ENCODE measurements at regions not wholly inside any gene's neighbourhood (a gene's known extent, or its start where the extent isn't known, plus 50 kb on each side); places are given as distances from the start of the nearest gene placed in this dataset.

DNA sequence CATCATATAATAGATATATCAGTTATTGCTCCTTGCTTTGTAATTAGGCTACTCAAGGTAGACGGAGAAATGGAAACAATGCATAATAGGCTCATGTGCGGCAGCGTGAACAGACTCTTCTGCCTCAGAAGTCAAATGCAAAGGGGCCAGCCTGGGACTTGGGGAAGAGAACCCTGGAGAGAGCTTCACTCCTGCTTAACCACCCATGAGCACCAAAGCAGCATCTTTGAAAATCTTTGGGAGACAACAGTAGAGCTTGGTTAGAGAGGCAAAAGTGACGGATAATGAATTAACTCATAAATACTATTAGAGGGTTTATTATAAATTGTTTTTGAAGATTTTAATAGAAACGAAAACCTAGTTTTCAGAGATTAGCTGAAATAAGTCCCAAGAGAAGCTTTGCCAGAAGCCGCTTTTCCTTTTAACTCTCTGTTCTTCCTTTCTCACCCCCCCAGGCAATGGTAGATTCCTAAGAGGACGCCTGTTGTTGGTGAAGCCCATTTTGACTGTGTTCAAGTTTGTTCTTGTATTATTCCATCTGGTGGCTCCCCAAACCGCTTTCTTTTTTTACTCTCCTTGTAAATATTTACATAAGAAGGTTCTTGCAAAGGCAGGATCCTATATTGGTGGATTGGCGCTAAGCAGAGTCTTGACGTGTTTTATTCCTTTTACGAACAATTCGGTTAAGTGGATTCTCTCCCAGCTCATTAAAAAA lies 196.0 kb upstream of the TPRG1 start:
- TF ChIP-seq, protein P1, sequence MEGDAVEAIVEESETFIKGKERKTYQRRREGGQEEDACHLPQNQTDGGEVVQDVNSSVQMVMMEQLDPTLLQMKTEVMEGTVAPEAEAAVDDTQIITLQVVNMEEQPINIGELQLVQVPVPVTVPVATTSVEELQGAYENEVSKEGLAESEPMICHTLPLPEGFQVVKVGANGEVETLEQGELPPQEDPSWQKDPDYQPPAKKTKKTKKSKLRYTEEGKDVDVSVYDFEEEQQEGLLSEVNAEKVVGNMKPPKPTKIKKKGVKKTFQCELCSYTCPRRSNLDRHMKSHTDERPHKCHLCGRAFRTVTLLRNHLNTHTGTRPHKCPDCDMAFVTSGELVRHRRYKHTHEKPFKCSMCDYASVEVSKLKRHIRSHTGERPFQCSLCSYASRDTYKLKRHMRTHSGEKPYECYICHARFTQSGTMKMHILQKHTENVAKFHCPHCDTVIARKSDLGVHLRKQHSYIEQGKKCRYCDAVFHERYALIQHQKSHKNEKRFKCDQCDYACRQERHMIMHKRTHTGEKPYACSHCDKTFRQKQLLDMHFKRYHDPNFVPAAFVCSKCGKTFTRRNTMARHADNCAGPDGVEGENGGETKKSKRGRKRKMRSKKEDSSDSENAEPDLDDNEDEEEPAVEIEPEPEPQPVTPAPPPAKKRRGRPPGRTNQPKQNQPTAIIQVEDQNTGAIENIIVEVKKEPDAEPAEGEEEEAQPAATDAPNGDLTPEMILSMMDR (IDR thresholded peaks at IDR 0.05), result no peak
- no peak for TF ChIP-seq POLR2A (IDR thresholded peaks at IDR 0.05)

Measured in breast epithelium (tissue), 3 donors.